ENCODE measurements at regions not wholly inside any gene's neighbourhood (a gene's known extent, or its start where the extent isn't known, plus 50 kb on each side); places are given as distances from the start of the nearest gene placed in this dataset.

DNA sequence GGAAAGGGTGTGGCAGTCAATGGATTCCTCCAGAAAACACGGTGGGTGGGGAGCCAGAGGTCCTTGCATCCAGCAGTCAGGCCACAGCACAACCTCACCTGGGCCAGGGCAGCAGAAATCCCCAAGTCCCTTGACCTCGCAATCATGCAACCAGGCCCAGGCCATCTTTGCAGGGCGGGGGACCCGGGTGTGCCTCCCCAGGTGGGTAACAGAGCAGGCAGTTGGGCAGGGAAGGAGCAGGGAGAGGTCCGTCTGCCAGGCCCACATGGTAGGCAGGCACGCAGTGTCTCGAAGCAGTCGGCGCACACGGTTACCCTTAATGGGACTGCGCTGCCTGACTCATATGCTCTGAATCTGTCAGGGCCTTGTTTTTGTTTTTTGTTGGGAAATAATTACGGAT lies 153.0 kb downstream of the RBFOX3 start:
- TF ChIP-seq CTCF (IDR thresholded peaks at IDR 0.05) (no peak), POLR2A (IDR thresholded peaks at IDR 0.05) (no peak), POLR2AphosphoS5 (IDR thresholded peaks at IDR 0.05) (no peak)

All from prostate gland (tissue), 2 donors.